Thyroid gland (tissue), 4 donors: ENCODE measurements at regions not wholly inside any gene's neighbourhood (a gene's known extent, or its start where the extent isn't known, plus 50 kb on each side); places are given as distances from the start of the nearest gene placed in this dataset.

Experiments
- CTCF ChIP-seq, 6 experiments: fragments of 200-600 bp in 3 of 6; fragments of 450-650 bp in 3 of 6; sonication (generic) in 3 of 6; IDR thresholded peaks; one replicate each; pipeline ENCODE4 v1.5.1; 2016 to 2019; ENCODE audit warnings: antibody characterized with exemption in 6 of 6, mild to moderate bottlenecking in 2 of 6, inconsistent platforms in 1 of 6, moderate library complexity in 1 of 6
- POLR2A ChIP-seq, 2 donors: fragments of 450-650 bp; IDR thresholded peaks; one replicate each; pipeline ENCODE4 v1.6.1; 2017; ENCODE audit warnings: antibody characterized with exemption in 2 of 2, mild to moderate bottlenecking in 2 of 2, moderate library complexity in 1 of 2

- TF ChIP-seq POLR2A (IDR thresholded peaks at IDR 0.05) (no peak), CTCF (IDR thresholded peaks at IDR 0.05) (no peak)
Observed at GRCh38 chr2:117330641-117331040, 483.9 kb upstream of the DDX18 start.
